Right atrium auricular region (tissue), 2 donors: ENCODE measurements at regions not wholly inside any gene's neighbourhood (a gene's known extent, or its start where the extent isn't known, plus 50 kb on each side); places are given as distances from the start of the nearest gene placed in this dataset.

Experiments
- DNase-seq: peaks from one replicate; pipeline ENCODE4 v3.0.0-alpha.2; 2019; ENCODE audit warnings: low spot score
- H3K27ac ChIP-seq, 2 donors: fragments of 200-600 bp; sonication (generic); 1 replicate in 1 of 2; 2 replicates in 1 of 2; pipeline ENCODE4 v1.5.1; 2016 to 2019
- H3K27me3 ChIP-seq, 2 donors: fragments of 200-600 bp; sonication (generic); one replicate each; pipeline versions ENCODE4 v1.5.1 to v1.6.0; 2017 to 2019
- H3K36me3 ChIP-seq: fragments of 200-600 bp; sonication (generic); one replicate; pipeline ENCODE4 v1.5.1; 2016
- H3K4me1 ChIP-seq, 2 donors: fragments of 200-600 bp; sonication (generic); one replicate each; pipeline versions ENCODE4 v1.5.1 to v1.6.0; 2017 to 2019
- H3K4me3 ChIP-seq, 2 donors: fragments of 200-600 bp; sonication (generic); 1 replicate in 1 of 2; 2 replicates in 1 of 2; pipeline ENCODE4 v1.5.1; 2017 to 2019; ENCODE audit warnings: mild to moderate bottlenecking in 1 of 2, moderate library complexity in 1 of 2
- H3K9me3 ChIP-seq, 2 donors: fragments of 200-600 bp; sonication (generic); one replicate each; pipeline ENCODE4 v1.5.1; 2019
- CTCF ChIP-seq, 2 donors: fragments of 200-600 bp; sonication (generic); IDR thresholded peaks; one replicate each; pipeline ENCODE4 v1.5.1; 2019; ENCODE audit warnings: antibody characterized with exemption in 2 of 2

DNA sequence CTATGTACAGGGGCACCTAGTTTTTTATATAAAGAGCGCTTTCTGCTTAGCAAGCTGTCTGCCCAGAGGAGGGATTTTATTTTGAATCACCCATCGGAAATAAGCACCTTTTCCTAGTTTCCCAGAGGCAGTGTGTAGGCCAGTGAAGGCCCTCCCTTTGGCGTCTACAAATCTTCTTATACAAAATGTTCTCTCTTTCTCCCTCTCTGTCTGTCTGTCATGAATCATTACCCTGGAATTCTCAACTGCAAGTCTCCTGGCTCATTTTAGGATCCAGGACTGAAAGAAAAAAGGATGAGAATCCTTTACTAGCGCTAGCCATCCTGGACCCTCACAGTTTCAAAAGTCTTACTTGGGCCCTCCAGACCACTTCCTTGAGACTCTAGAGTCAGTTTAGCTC lies 728.1 kb downstream of the OTOL1 start:
- Histone ChIP-seq H3K36me3 (no peaks in the 10 kb centered on the region), H3K4me1 (no peaks in the 10 kb centered on the region), H3K27ac (no peak overlapping the region), H3K27me3 (no peaks in the 10 kb centered on the region), H3K4me3 (no peak overlapping the region), H3K9me3 (no peaks in the 10 kb centered on the region)
- DNase-seq, result no peak
- TF ChIP-seq CTCF (IDR thresholded peaks at IDR 0.05), result no peak

DNA sequence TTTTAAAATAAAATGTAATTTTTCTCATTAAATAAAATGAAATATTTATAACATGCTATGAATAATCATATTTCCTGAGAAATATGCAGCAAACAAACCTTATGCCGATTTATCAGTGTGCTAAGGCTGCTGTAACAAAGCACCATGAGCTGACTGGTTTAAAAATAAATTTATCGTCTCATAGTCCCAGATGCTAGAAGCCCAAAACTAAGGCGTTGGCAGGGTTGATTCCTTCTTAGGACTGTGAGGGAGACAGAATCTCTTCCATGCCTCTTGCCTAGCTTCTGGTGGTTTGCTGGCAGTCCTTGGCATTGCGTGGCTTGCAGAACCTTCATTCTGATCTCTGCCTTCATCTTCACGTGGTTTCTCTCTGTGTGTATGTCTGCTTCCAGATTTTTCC lies 740.3 kb downstream of the OTOL1 start:
- no peak for TF ChIP-seq CTCF (IDR thresholded peaks at IDR 0.05)
- Histone ChIP-seq H3K4me3 (no peak overlapping the region), H3K27me3 (no peaks in the 10 kb centered on the region), H3K27ac (no peak overlapping the region), H3K4me1 (no peaks in the 10 kb centered on the region), H3K36me3 (no peaks in the 10 kb centered on the region), H3K9me3 (no peaks in the 10 kb centered on the region)
- DNase-seq, result no peak

DNA sequence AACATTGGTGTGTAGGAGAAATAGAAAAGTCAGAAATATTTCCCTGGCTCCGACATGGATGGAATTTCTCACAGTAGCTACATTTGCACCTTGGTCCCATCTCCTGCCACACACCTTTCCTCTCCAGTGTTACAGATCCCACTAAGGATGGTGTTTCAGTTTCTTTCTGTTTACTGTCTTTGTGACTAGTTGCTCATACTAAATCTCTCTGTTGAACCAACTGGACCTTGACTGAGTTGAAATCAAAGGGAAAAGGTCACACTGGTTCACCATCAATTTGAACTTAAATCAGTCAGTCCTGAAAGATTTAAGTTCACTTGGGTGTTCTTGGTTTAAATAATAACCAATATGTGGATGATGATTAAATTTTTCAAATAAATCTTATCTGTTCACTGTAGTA lies 754.2 kb downstream of the OTOL1 start:
- Histone ChIP-seq H3K9me3 (no peaks in the 10 kb centered on the region), H3K27me3 (no peaks in the 10 kb centered on the region), H3K36me3 (no peaks in the 10 kb centered on the region), H3K4me1 (no peaks in the 10 kb centered on the region), H3K27ac (no peak overlapping the region), H3K4me3 (no peak overlapping the region)
- DNase-seq, result no peak
- no peak for TF ChIP-seq CTCF (IDR thresholded peaks at IDR 0.05)

DNA sequence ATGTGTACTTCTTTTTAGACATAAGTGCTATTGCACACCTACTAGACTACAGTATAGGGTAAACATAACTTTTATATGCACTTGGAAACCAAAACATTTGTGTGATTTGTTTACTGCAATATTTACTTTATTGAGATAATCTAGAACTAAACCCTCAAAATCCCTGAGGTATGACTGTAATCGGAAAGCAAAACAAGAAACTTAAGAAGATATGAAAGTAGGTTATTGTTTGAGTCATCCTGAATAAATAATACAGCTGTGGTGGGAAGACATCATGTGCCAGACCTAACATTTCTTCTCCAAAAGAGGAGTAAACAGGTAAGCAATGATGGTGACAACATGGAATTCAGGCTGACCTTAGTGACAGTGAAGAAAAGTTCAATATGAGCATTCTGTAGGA lies 765.5 kb downstream of the OTOL1 start:
- no peak for DNase-seq
- no peak for TF ChIP-seq CTCF (IDR thresholded peaks at IDR 0.05)
- no peaks in the 10 kb centered on the region for H3K9me3 ChIP-seq
- H3K36me3 ChIP-seq, result no peaks in the 10 kb centered on the region
- no peak overlapping the region for H3K27ac ChIP-seq
- H3K4me1 ChIP-seq, result no peaks in the 10 kb centered on the region
- H3K27me3 ChIP-seq, result no peaks in the 10 kb centered on the region
- no peak overlapping the region for H3K4me3 ChIP-seq

DNA sequence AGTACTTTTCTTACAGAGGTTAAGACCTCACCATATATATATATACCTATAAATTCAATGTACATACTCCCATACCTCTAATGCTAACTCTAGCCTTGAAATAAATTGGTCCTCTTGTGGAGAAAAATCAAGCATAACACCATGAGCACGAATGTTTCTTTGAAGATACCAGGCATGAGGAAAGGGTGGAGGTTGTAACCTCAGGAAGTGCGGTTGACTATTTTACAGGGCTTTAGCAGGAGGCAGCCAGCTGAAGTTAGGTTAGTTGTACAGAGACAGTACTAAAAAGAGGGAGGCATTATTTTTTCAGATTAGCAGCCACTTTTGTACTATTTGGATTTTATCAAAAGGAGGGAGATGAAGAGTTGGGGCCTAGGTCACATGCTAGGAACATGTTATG lies 767.0 kb downstream of the OTOL1 start:
- H3K4me1 ChIP-seq, result no peaks in the 10 kb centered on the region
- no peak for DNase-seq
- no peak overlapping the region for H3K27ac ChIP-seq
- no peaks in the 10 kb centered on the region for H3K9me3 ChIP-seq
- no peaks in the 10 kb centered on the region for H3K36me3 ChIP-seq
- no peak overlapping the region for H3K4me3 ChIP-seq
- TF ChIP-seq CTCF (IDR thresholded peaks at IDR 0.05), result no peak
- H3K27me3 ChIP-seq, result no peaks in the 10 kb centered on the region

DNA sequence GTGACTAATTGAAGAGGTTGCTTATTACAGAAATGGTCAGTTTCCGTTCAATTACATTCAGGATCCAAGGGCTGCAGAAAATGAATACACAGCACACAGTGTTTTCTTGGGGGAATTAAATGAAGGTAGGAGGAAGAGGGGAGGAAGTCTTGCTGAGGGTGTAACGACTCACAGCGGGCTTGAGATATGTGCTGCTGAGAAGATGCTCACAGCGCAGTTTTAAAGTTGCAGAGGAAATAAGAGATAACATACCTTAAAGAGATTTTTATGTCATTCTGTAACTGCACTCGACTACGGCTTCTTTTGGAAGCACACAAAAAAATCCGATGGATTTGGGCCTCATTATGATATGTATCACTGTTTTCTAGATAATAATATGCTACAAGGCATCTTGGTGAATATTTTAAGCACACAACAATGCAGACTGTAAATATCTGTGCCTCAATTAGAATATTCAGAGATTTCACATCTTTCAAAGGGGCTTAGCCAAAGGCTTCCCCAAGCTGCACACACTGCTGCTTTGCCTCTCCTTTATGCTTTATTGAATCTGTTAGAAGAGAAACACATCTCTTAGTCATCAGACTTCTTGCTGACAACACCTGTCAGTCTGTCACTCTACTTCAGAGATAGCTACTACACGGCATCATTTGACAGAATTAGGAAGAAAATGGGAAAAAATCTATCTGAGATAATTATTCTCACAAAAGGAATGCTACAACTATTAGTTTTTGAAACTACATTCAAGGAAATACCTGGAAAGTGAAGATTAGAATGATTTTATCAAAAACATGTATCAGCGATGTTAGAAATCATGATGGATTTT lies 773.2 kb downstream of the OTOL1 start:
- Histone ChIP-seq H3K4me3 (no peak overlapping the region), H3K36me3 (no peaks in the 10 kb centered on the region), H3K4me1 (no peaks in the 10 kb centered on the region), H3K27ac (no peak overlapping the region), H3K27me3 (no peaks in the 10 kb centered on the region), H3K9me3 (peaks cover 0 to 4% of the 10 kb centered on the region in 2 donors)
- TF ChIP-seq CTCF (IDR thresholded peaks at IDR 0.05), result no peak
- no peak for DNase-seq
